ENCODE measurements at regions not wholly inside any gene's neighbourhood (a gene's known extent, or its start where the extent isn't known, plus 50 kb on each side); places are given as distances from the start of the nearest gene placed in this dataset.
"Not testable (repeated sequence)": the region's sequence is repeated elsewhere in the genome, so short reads cannot be mapped to it uniquely, and the experiment has no call there.

DNA sequence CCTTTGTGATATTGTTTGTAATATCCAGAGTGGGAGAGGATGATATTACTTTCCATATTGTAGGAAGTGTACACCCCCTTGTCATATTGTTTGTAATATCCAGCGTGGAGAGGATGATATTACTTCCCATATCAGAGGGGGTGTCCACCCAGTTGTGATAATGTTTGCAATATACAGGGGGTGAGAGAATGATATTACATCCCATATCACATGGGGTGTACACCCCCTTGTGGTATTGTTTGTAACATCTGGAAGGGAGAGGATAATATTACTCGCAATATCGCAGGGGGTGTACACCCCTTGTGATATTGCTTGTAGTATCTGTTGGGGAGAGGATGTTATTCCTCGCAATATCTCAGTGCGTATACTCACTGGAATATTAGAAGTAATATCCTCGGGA is 61.5 kb downstream of the PRSS23 start:
- no peak for DNase-seq

DNA sequence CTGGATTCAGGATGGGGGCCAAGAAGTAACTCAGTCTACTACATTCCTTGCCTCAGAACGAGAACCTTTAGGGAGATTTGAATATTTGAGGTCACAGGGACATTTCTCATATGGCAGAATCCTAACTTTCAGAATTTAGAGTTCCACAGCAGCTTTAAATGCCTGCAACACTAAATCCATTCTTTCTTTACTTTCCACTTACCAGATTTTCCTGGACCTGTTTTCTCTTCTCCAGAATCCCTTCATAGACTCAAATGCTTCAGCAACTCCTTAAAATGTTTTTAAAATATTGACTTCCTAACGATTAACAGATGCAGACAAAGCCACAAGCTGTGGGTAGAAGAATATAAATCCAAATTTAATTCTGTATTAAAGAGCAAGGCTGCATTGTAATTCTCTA is 63.1 kb downstream of the PRSS23 start:
- peak; percentile 36 to 65 (median 44) for DNase-seq

DNA sequence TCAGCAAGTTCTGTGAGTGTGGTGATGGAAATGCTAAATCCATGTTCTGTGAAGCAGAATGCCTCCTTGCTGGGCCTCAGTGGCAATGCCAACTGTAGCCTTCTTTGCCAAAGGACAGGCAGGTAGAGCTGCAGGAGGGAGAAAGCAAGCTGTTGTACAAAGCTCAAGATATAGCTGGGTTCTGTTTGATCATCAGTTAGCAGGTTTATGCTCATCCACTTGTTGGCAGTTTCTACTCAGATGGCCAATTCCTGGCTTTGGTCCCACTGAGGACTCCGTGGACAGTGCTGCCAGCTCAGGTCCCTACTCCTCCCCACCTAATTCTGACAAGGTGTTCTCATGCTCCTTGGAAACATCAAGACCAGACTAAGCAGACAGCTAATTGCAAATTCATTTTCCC is 65.1 kb downstream of the PRSS23 start:
- DNase-seq, result no peak

DNA sequence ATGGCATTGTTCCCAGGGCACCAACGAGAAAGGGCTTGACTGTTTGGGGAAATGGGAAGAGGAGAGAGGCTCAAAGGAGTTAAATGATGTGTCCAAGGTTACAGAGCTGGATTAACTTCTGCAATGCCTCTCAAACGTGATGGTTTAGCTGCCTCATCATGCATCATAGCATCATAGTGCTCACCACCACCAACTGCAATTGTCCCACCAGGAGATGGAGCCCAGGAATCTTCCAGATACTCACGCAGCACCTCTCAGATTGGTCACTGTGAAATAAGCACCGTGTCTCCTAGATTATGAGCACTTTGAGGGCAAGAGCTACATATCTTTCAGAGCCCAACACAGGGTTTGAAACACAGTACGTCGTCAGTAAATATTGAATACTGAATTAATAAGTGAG is 69.2 kb downstream of the PRSS23 start:
- no peak for DNase-seq

DNA sequence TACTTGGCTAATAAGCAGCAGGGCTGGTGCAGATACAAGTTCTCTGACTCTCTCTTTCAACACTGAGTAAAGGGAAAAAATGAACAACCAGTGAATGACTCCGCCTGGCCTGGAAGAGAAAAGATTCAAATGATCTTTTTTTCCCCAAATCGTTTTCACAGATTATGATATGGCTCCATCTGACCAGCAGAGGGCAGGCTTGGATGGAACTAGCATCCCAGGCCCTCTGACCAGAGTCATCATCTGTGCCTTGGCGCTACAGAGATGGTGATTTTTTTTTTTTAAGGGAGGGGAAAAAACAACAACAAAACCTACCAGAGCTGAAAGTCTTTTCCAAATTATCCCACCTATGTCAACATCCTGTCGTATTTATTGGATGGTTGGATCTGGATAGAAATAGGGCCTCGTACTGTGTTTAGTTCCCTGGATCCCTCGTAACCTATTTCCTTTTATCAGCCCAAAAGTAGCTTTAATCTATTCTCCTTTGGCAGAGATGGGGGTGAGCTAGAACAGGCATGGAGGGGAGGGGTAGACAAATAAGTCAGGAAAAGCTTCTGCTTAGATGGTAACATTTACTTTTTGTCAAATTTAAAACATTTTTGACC is 69.7 kb downstream of the PRSS23 start:
- peak; percentile 69 to 90 (median 86) for DNase-seq

DNA sequence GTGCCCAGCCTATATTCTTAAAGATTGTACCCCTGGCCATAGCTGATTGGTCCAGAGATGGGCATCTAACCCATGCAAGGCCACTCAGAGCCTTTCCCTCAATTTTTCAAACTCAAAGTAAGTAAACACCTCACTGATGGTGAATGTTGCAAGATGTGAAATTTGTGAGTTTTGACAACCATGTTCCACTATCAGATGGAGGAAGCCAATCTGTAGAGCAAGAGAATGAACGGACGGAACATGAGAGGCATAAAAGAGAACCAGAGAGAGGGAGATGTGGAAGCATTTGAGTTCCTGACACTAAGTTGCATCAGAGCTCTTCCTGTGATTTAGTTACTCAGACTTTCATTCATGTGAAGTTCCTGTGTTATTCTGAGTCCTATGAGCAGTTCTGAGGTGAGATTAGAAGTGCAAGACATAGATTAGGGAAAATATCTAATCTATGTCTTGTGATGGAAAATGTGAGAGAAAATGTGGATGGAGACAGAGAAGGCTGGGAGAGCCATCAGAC is 73.3 kb downstream of the PRSS23 start:
- no peak for DNase-seq

DNA sequence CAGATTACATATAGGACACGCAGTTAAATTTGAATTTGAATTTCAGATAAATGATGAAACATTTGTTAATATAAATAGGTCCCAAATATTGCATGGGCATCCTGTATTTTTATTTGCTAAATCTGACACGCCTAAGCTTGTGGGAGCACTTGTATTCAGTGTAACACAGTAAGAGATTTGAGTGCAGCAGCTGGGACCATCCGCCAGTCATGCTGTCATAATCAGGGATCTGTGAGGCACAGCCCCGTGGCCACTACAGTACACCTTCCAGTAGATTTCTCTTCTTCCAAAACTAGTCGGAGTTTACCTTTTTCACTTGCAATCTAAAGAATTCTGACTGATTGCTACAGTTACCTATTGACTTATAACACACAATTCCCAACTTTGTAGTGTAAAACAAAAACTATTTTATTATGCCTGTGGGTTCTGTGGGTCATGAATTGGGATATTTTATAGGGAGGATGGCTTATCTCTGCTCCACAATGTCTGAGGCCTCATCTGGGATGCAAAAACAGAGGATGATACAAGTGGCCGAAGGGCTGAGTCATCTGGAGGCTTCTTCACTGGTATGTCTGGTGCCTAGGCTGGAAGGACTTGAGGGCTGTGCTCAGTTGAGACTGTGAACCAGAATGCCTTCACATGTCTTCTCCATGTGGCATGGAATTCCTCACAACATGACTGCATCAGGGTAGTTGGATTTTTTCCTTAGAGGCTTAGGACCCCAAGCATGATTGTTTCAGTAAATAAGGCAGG is 74.1 kb downstream of the PRSS23 start:
- DNase-seq, result peak in 1 of 3 donors; percentile 40

DNA sequence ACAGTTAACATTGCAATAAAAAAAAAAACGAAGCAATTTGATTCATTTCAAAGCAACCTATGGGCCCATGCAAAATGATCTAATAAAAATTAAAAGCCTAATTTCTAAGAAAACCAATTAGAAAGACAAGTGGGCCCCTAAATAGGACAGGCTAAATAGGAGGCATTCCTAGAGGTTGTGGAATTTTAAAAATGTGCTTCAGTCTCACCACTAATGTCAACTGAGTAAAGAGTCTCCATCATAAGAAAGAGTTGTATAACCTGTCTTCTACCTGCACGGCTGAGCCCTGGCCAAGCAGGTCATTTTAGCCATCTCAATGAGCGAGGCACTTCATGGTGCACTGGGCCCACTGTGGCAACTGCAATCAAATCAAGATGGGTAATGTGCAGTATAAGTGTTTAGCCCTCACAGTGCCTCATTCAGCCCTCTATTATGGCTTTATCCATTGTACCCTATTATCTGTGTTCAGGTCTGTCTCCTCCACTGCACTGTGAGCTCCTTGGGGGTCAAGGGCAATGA is 76.4 kb downstream of the PRSS23 start:
- DNase-seq, result no peak

DNA sequence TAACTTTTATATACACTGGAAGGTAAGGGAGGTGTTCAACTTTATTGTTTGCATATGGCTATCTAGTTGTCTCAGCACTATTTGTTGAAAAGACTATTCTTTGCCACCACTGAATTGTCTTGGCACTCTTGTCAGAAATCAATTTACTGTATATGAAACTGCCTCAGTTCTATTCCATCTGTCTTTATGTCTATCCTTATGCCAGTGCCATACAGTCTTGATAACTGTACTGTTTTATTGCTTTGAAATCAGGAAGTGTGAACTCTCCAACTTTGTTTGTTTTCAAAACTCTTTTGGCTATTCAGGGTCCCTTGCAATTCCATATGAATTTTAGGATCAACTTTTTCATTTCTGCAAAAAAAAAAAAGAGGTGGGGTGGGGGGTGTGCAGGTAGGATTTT is 77.2 kb downstream of the PRSS23 start:
- DNase-seq, result no peak

DNA sequence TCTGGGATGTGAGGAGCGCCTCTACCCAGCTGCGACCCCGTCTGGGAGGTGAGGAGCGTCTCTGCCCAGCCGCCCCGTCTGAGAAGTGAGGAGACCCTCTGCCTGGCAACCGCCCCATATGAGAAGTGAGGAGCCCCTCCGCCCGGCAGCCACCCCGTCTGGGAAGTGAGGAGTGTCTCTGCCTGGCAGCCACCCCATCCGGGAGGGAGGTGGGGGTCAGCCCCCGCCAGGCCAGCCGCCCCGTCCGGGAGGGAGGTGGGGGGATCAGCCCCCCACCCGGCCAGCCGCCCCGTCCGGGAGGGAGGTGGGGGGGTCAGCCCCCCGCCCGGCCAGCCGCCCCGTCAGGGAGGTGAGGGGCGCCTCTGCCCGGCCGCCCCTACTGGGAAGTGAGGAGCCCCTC is 76.0 kb downstream of the FZD4 start:
- not testable (repeated sequence) for DNase-seq

DNA sequence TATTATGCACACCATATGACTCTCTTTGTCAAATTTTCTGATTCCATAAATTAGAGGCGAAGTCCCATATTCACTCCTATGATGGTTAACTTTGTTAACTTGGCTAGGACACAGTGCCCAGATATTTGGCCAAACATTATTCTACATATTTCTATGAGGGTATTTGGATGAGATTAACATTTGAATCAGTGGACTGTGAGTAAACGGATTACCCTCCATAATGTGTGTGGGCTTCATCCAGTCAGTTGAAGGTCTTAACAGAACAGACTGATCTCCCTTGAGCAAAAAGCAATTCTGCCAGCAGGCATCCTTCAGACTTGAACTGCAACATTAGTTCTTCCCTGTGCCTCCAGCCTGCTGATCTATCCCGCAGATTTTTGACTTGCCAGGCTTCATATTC is 69.9 kb downstream of the FZD4 start:
- no peak for DNase-seq

DNA sequence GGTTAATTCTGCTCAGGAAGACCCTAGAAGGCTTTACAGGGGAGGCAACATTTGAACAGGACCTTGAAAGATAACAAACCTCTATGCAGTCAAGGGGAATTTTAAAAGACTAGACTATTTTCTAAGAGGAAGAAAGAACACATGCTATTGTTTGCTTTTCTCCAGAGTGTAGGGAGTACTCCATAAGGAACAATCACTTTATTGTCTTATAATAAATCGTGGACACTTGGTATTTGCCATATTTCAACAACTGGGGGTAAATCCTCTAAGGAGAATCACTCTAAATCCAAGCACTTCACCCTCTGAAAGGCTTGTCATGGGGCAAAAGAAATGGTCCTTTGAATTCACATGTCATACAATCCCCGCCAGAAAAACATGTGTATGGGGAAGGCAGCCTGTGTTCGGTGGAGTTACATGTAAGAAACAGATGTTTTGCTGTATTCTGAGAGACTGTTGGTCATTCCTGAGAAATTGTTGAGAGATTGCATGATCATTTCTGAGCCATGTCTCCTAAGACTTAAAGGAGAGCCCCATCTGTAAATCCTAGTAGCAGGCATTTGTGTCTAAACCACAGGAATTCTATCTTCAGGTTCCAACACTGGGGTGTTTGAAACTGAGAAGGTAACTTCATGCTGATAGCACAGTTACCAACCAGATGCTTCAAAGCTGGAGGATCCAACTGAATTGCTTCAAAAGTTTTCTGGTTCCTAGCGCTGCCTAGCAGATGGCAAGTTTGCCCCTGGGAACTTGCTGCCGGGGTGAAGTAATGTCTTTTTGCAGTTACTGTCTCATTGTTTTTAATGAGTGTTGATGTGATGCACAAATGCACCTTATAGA is 66.8 kb downstream of the FZD4 start:
- peak in 2 of 3 donors; percentile 64 to 74 for DNase-seq

DNA sequence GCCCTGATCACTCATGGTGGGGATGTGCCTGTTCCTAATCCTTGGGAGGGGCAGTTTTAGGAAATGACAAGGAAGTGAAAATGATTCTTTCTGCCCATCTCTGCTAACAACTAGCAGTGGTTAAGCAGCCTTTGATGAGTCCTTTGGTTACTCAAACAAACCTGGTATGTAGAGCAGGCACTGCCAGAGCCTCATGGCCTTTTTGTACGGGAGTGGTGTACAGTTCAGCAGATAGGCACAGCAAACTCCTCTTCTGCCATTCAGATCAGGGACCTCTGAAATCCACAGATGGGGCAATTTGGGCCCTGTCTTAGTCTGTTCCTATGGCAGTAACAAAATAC is 66.2 kb downstream of the FZD4 start:
- no peak for DNase-seq

DNA sequence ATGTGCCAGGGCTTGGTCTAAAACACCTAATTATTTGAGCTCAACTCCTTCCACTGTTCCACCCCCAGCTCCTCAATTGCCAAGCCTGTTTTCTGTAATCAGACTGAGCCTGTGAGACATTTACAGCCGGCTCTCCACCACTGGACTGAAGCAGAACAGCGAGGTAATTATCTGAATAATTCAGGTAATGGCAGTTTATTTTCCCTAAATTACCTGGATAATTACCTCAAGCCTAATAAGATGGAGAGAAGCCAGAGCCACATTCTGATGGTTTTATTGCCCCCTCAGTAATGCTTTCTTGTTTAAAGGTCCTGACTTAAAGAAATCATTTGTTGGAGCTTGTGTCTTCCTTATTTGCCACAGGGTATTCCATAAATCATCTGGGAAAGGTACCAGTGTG is 64.2 kb downstream of the FZD4 start:
- DNase-seq, result no peak

DNA sequence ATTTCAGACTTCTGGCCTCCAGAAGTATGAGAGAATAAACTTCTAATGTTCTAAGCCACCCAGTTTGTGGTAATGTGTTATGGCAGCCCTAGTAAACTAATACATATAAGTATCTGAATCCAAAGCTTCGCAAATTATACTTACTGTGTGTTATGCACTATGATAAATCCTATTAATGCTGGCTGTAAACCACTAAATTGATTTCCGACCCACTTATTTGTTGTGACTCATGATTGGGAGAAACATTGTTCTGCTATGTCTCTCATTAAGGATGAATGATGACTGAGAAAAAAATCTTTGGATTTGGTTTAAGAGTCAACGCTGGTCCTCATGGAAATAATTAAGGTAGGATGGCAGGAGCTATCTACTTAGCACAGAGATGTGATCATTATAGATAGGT is 62.0 kb downstream of the FZD4 start:
- no peak for DNase-seq

All from muscle of back (tissue), 3 donors.